ENCODE measurements at regions not wholly inside any gene's neighbourhood (a gene's known extent, or its start where the extent isn't known, plus 50 kb on each side); places are given as distances from the start of the nearest gene placed in this dataset.

DNA sequence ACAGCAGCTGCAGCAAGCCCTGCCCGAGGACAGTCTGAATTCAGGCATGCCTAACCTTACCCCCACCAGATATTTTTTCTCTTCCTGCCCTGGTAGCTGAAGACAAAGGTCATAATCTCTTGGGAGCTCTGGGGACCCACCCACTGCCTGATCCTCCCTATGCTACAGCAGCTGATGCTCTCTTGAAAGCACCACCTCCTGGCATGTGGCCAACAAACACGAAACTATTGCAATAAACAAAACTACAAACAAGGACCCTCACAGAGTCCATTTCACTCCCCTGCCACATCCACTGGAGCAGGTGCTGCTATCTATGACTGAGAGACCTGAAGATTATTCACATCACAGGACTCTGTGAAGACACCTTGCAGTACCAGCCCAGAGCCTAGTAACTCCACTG lies 238.5 kb upstream of the HS3ST5 start:
- no peaks in the 10 kb centered on the region for H3K9me3 ChIP-seq (ENCODE audit: low read depth, low read length, poor library complexity, severe bottlenecking)
- H3K4me1 ChIP-seq (ENCODE audit: insufficient read depth, low read length, poor library complexity, severe bottlenecking), result no peaks in the 10 kb centered on the region
- no TSS peak for BruUV-seq (replicated peaks)
- no peaks in the 10 kb centered on the region for H3K36me3 ChIP-seq (ENCODE audit: insufficient read depth, low read length, poor library complexity, severe bottlenecking)
- ChIA-PET CTCF (no interaction called here), POLR2A (ENCODE audit: low non-redundant PET) (no interaction called here)
- DNase-seq (ENCODE audit: low spot score), result no peak
- TF ChIP-seq EZH2 (IDR thresholded peaks at IDR 0.05; ENCODE audit: borderline replicate concordance, low read depth, low read length, poor library complexity, severe bottlenecking), result no peak
- TF ChIP-seq, protein P1, sequence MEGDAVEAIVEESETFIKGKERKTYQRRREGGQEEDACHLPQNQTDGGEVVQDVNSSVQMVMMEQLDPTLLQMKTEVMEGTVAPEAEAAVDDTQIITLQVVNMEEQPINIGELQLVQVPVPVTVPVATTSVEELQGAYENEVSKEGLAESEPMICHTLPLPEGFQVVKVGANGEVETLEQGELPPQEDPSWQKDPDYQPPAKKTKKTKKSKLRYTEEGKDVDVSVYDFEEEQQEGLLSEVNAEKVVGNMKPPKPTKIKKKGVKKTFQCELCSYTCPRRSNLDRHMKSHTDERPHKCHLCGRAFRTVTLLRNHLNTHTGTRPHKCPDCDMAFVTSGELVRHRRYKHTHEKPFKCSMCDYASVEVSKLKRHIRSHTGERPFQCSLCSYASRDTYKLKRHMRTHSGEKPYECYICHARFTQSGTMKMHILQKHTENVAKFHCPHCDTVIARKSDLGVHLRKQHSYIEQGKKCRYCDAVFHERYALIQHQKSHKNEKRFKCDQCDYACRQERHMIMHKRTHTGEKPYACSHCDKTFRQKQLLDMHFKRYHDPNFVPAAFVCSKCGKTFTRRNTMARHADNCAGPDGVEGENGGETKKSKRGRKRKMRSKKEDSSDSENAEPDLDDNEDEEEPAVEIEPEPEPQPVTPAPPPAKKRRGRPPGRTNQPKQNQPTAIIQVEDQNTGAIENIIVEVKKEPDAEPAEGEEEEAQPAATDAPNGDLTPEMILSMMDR (conservative IDR thresholded peaks at IDR 0.05; ENCODE audit: low read depth, low read length), result no peak
- no peaks in the 10 kb centered on the region for H3K27me3 ChIP-seq (replicated peaks; ENCODE audit: insufficient read depth, low read depth, low read length, poor library complexity)
- H3K4me3 ChIP-seq (ENCODE audit: low read depth, low read length, poor library complexity, severe bottlenecking), result no peak overlapping the region
- no peak overlapping the region for H3K27ac ChIP-seq (ENCODE audit: low read depth, low read length, poor library complexity, severe bottlenecking)
- intact Hi-C loops (cut with micrococcal nuclease; ENCODE audit: unreplicated experiment), result no loop called here

DNA sequence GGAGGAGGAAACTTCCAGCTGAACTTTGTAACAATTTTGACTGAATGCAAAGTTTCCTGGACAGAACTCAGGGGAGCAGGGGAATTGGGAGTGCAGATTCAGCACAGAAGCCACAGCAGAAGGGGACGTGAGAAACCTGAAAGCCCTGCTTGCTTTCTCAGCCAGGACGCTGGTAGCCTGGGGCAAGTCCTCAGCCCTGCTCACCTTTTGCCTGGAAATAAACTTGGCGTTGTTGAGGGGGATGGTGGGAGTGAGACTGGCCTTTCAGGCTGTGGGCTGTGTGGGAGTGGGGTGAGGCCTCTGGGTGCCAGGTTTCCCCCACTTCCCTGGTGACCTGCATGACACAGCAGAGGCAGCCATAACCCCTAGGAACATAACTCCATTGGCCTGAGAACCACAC lies 238.1 kb upstream of the HS3ST5 start:
- ChIA-PET CTCF (no interaction called here), POLR2A (ENCODE audit: low non-redundant PET) (no interaction called here)
- no peak for TF ChIP-seq EZH2 (IDR thresholded peaks at IDR 0.05; ENCODE audit: borderline replicate concordance, low read depth, low read length, poor library complexity, severe bottlenecking)
- TF ChIP-seq, protein P1 (conservative IDR thresholded peaks at IDR 0.05; ENCODE audit: low read depth, low read length), result no peak
- no peak for DNase-seq (ENCODE audit: low spot score)
- Histone ChIP-seq H3K4me1 (ENCODE audit: insufficient read depth, low read length, poor library complexity, severe bottlenecking) (no peaks in the 10 kb centered on the region), H3K36me3 (ENCODE audit: insufficient read depth, low read length, poor library complexity, severe bottlenecking) (no peaks in the 10 kb centered on the region), H3K27ac (ENCODE audit: low read depth, low read length, poor library complexity, severe bottlenecking) (no peak overlapping the region), H3K27me3 (replicated peaks; ENCODE audit: insufficient read depth, low read depth, low read length, poor library complexity) (no peaks in the 10 kb centered on the region), H3K4me3 (ENCODE audit: low read depth, low read length, poor library complexity, severe bottlenecking) (no peak overlapping the region), H3K9me3 (ENCODE audit: low read depth, low read length, poor library complexity, severe bottlenecking) (no peaks in the 10 kb centered on the region)
- BruUV-seq (replicated peaks), result no TSS peak
- intact Hi-C loops (cut with micrococcal nuclease; ENCODE audit: unreplicated experiment), result no loop called here

DNA sequence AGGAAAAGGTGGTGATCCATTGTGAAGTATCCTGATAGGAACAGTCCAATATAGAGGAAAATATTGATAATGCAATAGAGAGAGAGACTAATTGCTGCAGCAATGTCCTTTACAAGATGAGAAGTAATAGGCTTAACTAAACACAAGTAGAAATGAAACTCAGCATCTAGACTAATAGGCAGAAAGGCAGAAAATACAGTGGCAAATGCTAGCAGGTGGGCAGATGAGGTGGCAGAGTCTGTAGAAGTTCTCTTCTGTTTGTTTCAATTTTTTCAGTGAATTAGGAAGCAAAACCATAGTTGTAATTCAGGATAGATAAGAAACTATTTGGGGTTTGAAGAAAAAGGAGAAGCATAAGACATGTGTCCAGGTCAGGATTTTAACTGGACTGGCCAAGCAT lies 236.7 kb upstream of the HS3ST5 start:
- Histone ChIP-seq H3K27ac (ENCODE audit: low read depth, low read length, poor library complexity, severe bottlenecking) (no peak overlapping the region), H3K27me3 (replicated peaks; ENCODE audit: insufficient read depth, low read depth, low read length, poor library complexity) (no peaks in the 10 kb centered on the region), H3K36me3 (ENCODE audit: insufficient read depth, low read length, poor library complexity, severe bottlenecking) (no peaks in the 10 kb centered on the region), H3K9me3 (ENCODE audit: low read depth, low read length, poor library complexity, severe bottlenecking) (no peaks in the 10 kb centered on the region), H3K4me3 (ENCODE audit: low read depth, low read length, poor library complexity, severe bottlenecking) (no peak overlapping the region), H3K4me1 (ENCODE audit: insufficient read depth, low read length, poor library complexity, severe bottlenecking) (no peaks in the 10 kb centered on the region)
- CTCF ChIA-PET, result no interaction called here
- POLR2A ChIA-PET (ENCODE audit: low non-redundant PET), result no interaction called here
- no peak for TF ChIP-seq EZH2 (IDR thresholded peaks at IDR 0.05; ENCODE audit: borderline replicate concordance, low read depth, low read length, poor library complexity, severe bottlenecking)
- BruUV-seq (replicated peaks), result no TSS peak
- intact Hi-C loops (cut with micrococcal nuclease; ENCODE audit: unreplicated experiment), result no loop called here
- DNase-seq (ENCODE audit: low spot score), result no peak

DNA sequence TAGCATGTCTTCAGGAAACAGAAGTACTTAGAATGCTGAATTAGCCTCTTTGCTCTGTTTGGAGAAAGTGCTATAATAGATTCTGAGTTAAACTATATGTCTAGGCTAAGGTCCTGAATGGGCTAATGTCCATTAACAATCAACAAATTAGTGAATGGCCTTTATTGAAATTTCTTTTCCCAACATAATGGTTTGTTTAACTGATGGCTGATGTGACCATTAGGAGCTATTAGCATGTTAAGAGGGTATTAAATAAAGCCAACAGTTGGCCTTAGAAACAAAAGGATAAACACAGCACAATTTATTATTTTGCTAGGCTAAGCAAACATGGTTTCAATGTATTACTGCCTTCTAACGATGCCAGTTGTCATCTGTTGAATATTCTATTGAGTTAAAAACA lies 234.3 kb upstream of the HS3ST5 start:
- H3K27me3 ChIP-seq (replicated peaks; ENCODE audit: insufficient read depth, low read depth, low read length, poor library complexity), result no peaks in the 10 kb centered on the region
- no TSS peak for BruUV-seq (replicated peaks)
- H3K9me3 ChIP-seq (ENCODE audit: low read depth, low read length, poor library complexity, severe bottlenecking), result no peaks in the 10 kb centered on the region
- no peak for TF ChIP-seq EZH2 (IDR thresholded peaks at IDR 0.05; ENCODE audit: borderline replicate concordance, low read depth, low read length, poor library complexity, severe bottlenecking)
- TF ChIP-seq, protein P1 (conservative IDR thresholded peaks at IDR 0.05; ENCODE audit: low read depth, low read length), result no peak
- CTCF ChIA-PET, result no interaction called here
- DNase-seq (ENCODE audit: low spot score), result no peak
- intact Hi-C loops (cut with micrococcal nuclease; ENCODE audit: unreplicated experiment), result no loop called here
- H3K4me3 ChIP-seq (ENCODE audit: low read depth, low read length, poor library complexity, severe bottlenecking), result no peak overlapping the region
- no peak overlapping the region for H3K27ac ChIP-seq (ENCODE audit: low read depth, low read length, poor library complexity, severe bottlenecking)
- POLR2A ChIA-PET (ENCODE audit: low non-redundant PET), result no interaction called here
- no peaks in the 10 kb centered on the region for H3K4me1 ChIP-seq (ENCODE audit: insufficient read depth, low read length, poor library complexity, severe bottlenecking)
- no peaks in the 10 kb centered on the region for H3K36me3 ChIP-seq (ENCODE audit: insufficient read depth, low read length, poor library complexity, severe bottlenecking)

Measured in A673 (cell line).